WTC11 (cell line): ENCODE measurements at regions not wholly inside any gene's neighbourhood (a gene's known extent, or its start where the extent isn't known, plus 50 kb on each side); places are given as distances from the start of the nearest gene placed in this dataset.

ENCODE experiments used
- ATAC-seq: fragments of 200-7000 bp; cut with Tn5 transposase; 2 replicates; pipeline ENCODE4 v1.10.0; 2021; ENCODE audit warnings: mild to moderate bottlenecking, moderate library complexity
- CTCF ChIA-PET: fragments of 300-600 bp; sonication (Branson Sonifier 250); formaldehyde crosslinking; loops from one replicate; lab custom pipeline; 2021; ENCODE audit warnings: antibody characterized with exemption; lab: Charles Lee
- POLR2A ChIA-PET: fragments of 350-600 bp; sonication (Branson Sonifier 250); formaldehyde crosslinking; loops from one replicate; lab custom pipeline; 2021; ENCODE audit warnings: antibody characterized with exemption; lab: Charles Lee
- DNase-seq: peaks from one replicate; pipeline ENCODE4 v3.0.0; 2021; ENCODE audit warnings: low spot score
- H3K27ac Mint-ChIP-seq: 2 replicates; pipeline ENCODE4 v1.8.0; 2021; ENCODE audit warnings: mixed read lengths
- H3K27me3 Mint-ChIP-seq: 2 replicates; pipeline ENCODE4 v1.8.0; 2021; ENCODE audit warnings: low read depth, mild to moderate bottlenecking, moderate library complexity, mixed read lengths
- H3K36me3 Mint-ChIP-seq: 2 replicates; pipeline ENCODE4 v1.8.0; 2021; ENCODE audit warnings: mixed read lengths
- H3K4me1 Mint-ChIP-seq: 2 replicates; pipeline ENCODE4 v1.8.0; 2022; ENCODE audit warnings: mixed read lengths
- H3K4me3 Mint-ChIP-seq: 2 replicates; pipeline ENCODE4 v1.8.0; 2021; ENCODE audit warnings: mild to moderate bottlenecking, moderate library complexity, mixed read lengths
- H3K9me3 Mint-ChIP-seq: 2 replicates; pipeline ENCODE4 v1.8.0; 2021; ENCODE audit warnings: mixed read lengths
- ARID4B ChIP-seq: sonication (generic); formaldehyde crosslinking; IDR thresholded peaks from 2 replicates; pipeline ENCODE4 v1.8.0; 2023; ENCODE audit warnings: missing genetic modification reagents, mild to moderate bottlenecking, borderline replicate concordance
- CDX4 ChIP-seq: fragments of 250-450 bp; sonication (Bioruptor Pico); IDR thresholded peaks from 2 replicates; pipeline ENCODE4 v1.9.0; 2021; ENCODE audit warnings: moderate library complexity, mild to moderate bottlenecking, inconsistent platforms, borderline replicate concordance
- CREM ChIP-seq: sonication (generic); formaldehyde crosslinking; IDR thresholded peaks from 2 replicates; pipeline ENCODE4 v1.8.1; 2022; ENCODE audit warnings: mild to moderate bottlenecking, missing genetic modification reagents, moderate library complexity
- E2F1 ChIP-seq: sonication (generic); formaldehyde crosslinking; IDR thresholded peaks from 2 replicates; pipeline ENCODE4 v1.8.0; 2022; ENCODE audit warnings: mild to moderate bottlenecking, missing genetic modification reagents
- ELF4 ChIP-seq: sonication (generic); formaldehyde crosslinking; IDR thresholded peaks from 2 replicates; pipeline ENCODE4 v1.8.1; 2022; ENCODE audit warnings: low read depth, mild to moderate bottlenecking, moderate library complexity, missing genetic modification reagents
- EMX1 ChIP-seq: fragments of 250-450 bp; sonication (Bioruptor Pico); IDR thresholded peaks from 2 replicates; pipeline ENCODE4 v1.8.0; 2021; ENCODE audit warnings: mild to moderate bottlenecking
- ERG ChIP-seq: fragments of 250-450 bp; sonication (Bioruptor Pico); IDR thresholded peaks from 2 replicates; pipeline ENCODE4 v1.8.0; 2021; ENCODE audit warnings: mild to moderate bottlenecking
- HMGA2 ChIP-seq: fragments of 250-450 bp; sonication (Bioruptor Pico); IDR thresholded peaks from 2 replicates; pipeline ENCODE4 v1.4.0; 2021; ENCODE audit warnings: mild to moderate bottlenecking, moderate library complexity
- MYBL2 ChIP-seq: sonication (generic); formaldehyde crosslinking; IDR thresholded peaks from 2 replicates; pipeline ENCODE4 v1.8.1; 2023; ENCODE audit warnings: mild to moderate bottlenecking, moderate library complexity, missing genetic modification reagents
- NFATC4 ChIP-seq: fragments of 250-450 bp; sonication (Bioruptor Pico); IDR thresholded peaks from 2 replicates; pipeline ENCODE4 v1.9.0; 2021; ENCODE audit warnings: mild to moderate bottlenecking
- NFYB ChIP-seq: sonication (generic); formaldehyde crosslinking; conservative IDR thresholded peaks from 2 replicates; pipeline ENCODE4 v1.8.0; 2022; ENCODE audit warnings: low read depth, missing genetic modification reagents
- RORB ChIP-seq: fragments of 250-450 bp; sonication (Bioruptor Pico); IDR thresholded peaks from 2 replicates; pipeline ENCODE4 v1.9.0; 2021; ENCODE audit warnings: mild to moderate bottlenecking
- SMAD4 ChIP-seq: sonication (generic); formaldehyde crosslinking; IDR thresholded peaks from 2 replicates; pipeline ENCODE4 v1.8.0; 2022; ENCODE audit warnings: mild to moderate bottlenecking, missing genetic modification reagents
- TEAD1 ChIP-seq: sonication (generic); formaldehyde crosslinking; IDR thresholded peaks from 2 replicates; pipeline ENCODE4 v1.8.0; 2022; ENCODE audit warnings: mild to moderate bottlenecking, missing genetic modification reagents
- ZNF219 ChIP-seq: sonication (generic); formaldehyde crosslinking; IDR thresholded peaks from 2 replicates; pipeline ENCODE4 v1.8.0; 2023; ENCODE audit warnings: missing genetic modification reagents, mild to moderate bottlenecking, borderline replicate concordance
- ZNF232 ChIP-seq: sonication (generic); formaldehyde crosslinking; IDR thresholded peaks from 2 replicates; pipeline ENCODE4 v1.8.0; 2022; ENCODE audit warnings: mild to moderate bottlenecking, missing genetic modification reagents
- ZNF263 ChIP-seq: sonication (generic); formaldehyde crosslinking; IDR thresholded peaks from 2 replicates; pipeline ENCODE4 v1.8.1; 2022; ENCODE audit warnings: low read depth, mild to moderate bottlenecking, moderate library complexity, missing genetic modification reagents
- ZNF281 ChIP-seq: sonication (generic); formaldehyde crosslinking; IDR thresholded peaks from 2 replicates; pipeline ENCODE4 v1.8.0; 2023; ENCODE audit warnings: mild to moderate bottlenecking, missing genetic modification reagents
- ZNF396 ChIP-seq: fragments of 250-450 bp; sonication (Bioruptor Pico); IDR thresholded peaks from 2 replicates; pipeline ENCODE4 v1.8.0; 2021; ENCODE audit warnings: mild to moderate bottlenecking, moderate library complexity, borderline replicate concordance
- TF ChIP-seq, protein P1 (sequence below): sonication (generic); formaldehyde crosslinking; conservative IDR thresholded peaks from 2 replicates; pipeline ENCODE4 v1.8.1; 2022; ENCODE audit warnings: mild to moderate bottlenecking, missing genetic modification reagents
- TF ChIP-seq, protein P2 (sequence below): fragments of 250-450 bp; sonication (Bioruptor Pico); IDR thresholded peaks from 2 replicates; pipeline ENCODE4 v2.1.2; 2022; ENCODE audit warnings: mild to moderate bottlenecking, moderate library complexity
- TF ChIP-seq, protein P3 (sequence below): fragments of 250-450 bp; sonication (Bioruptor Pico); IDR thresholded peaks from 2 replicates; pipeline ENCODE4 v1.9.0; 2021; ENCODE audit warnings: mild to moderate bottlenecking
- TF ChIP-seq, protein P4 (sequence below): sonication (generic); formaldehyde crosslinking; IDR thresholded peaks from 2 replicates; pipeline ENCODE4 v1.8.1; 2023; ENCODE audit warnings: mild to moderate bottlenecking, missing genetic modification reagents, moderate library complexity

- TF ChIP-seq CDX4 (no peak), MYBL2 (CRISPR knock-in tag) (no peak), CREM (no peak), ZNF219 (CRISPR knock-in tag) (no peak), RORB (CRISPR knock-in tag) (no peak), ARID4B (CRISPR knock-in tag) (no peak), ZNF263 (CRISPR knock-in tag) (no peak), ELF4 (CRISPR knock-in tag) (no peak), ZNF396 (no peak), ZNF281 (no peak), ZNF232 (CRISPR knock-in tag) (no peak), ERG (CRISPR knock-in tag) (no peak), SMAD4 (no peak), NFATC4 (no peak)
These were observed 215.8 kb upstream of the CYLC2 start (continued) for GRCh38 chr9:102779356-102779755.

DNA sequence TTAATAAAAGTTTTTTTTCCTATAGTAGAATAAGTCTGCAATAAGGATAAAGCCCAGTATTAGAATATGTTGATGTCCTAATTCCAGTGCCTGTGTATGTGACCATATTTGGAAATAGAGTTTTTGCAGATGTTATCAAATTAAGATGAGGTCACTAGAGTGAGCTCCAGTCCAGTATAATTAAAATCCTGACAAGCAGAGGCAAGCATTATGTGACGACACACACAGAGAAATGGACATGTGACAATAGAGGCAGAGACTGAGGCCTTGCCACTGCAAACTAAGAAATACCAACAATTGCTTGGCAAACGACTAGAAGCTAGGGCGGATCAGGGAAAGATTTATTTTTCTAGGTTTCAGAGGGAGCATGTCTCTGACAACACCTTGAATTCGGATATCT, 216.4 kb upstream of the CYLC2 start:
- POLR2A ChIA-PET = no interaction called here
- no peak overlapping the region for H3K4me3 Mint-ChIP-seq
- no peaks in the 10 kb centered on the region for H3K36me3 Mint-ChIP-seq
- CTCF ChIA-PET = no interaction called here
- DNase-seq (no peak), ATAC-seq (no peak)
- H3K27me3 Mint-ChIP-seq = no peaks in the 10 kb centered on the region
- no peaks in the 10 kb centered on the region for H3K9me3 Mint-ChIP-seq
- H3K4me1 Mint-ChIP-seq = no peaks in the 10 kb centered on the region
- no peak overlapping the region for H3K27ac Mint-ChIP-seq
- TF ChIP-seq, protein P1, sequence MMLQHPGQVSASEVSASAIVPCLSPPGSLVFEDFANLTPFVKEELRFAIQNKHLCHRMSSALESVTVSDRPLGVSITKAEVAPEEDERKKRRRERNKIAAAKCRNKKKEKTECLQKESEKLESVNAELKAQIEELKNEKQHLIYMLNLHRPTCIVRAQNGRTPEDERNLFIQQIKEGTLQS = no peak
- TF ChIP-seq EMX1 (no peak), CREM (no peak), TEAD1 (no peak), HMGA2 (CRISPR knock-in tag) (no peak), E2F1 (CRISPR knock-in tag) (no peak), NFYB (CRISPR knock-in tag) (no peak)
- TF ChIP-seq, protein P2, sequence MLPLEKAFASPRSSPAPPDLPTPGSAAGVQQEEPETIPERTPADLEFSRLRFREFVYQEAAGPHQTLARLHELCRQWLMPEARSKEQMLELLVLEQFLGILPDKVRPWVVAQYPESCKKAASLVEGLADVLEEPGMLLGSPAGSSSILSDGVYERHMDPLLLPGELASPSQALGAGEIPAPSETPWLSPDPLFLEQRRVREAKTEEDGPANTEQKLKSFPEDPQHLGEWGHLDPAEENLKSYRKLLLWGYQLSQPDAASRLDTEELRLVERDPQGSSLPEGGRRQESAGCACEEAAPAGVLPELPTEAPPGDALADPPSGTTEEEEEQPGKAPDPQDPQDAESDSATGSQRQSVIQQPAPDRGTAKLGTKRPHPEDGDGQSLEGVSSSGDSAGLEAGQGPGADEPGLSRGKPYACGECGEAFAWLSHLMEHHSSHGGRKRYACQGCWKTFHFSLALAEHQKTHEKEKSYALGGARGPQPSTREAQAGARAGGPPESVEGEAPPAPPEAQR (CRISPR knock-in tag) = no peak
- TF ChIP-seq, protein P3, sequence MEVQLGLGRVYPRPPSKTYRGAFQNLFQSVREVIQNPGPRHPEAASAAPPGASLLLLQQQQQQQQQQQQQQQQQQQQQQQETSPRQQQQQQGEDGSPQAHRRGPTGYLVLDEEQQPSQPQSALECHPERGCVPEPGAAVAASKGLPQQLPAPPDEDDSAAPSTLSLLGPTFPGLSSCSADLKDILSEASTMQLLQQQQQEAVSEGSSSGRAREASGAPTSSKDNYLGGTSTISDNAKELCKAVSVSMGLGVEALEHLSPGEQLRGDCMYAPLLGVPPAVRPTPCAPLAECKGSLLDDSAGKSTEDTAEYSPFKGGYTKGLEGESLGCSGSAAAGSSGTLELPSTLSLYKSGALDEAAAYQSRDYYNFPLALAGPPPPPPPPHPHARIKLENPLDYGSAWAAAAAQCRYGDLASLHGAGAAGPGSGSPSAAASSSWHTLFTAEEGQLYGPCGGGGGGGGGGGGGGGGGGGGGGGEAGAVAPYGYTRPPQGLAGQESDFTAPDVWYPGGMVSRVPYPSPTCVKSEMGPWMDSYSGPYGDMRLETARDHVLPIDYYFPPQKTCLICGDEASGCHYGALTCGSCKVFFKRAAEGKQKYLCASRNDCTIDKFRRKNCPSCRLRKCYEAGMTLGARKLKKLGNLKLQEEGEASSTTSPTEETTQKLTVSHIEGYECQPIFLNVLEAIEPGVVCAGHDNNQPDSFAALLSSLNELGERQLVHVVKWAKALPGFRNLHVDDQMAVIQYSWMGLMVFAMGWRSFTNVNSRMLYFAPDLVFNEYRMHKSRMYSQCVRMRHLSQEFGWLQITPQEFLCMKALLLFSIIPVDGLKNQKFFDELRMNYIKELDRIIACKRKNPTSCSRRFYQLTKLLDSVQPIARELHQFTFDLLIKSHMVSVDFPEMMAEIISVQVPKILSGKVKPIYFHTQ (CRISPR knock-in tag) = no peak
- TF ChIP-seq, protein P4, sequence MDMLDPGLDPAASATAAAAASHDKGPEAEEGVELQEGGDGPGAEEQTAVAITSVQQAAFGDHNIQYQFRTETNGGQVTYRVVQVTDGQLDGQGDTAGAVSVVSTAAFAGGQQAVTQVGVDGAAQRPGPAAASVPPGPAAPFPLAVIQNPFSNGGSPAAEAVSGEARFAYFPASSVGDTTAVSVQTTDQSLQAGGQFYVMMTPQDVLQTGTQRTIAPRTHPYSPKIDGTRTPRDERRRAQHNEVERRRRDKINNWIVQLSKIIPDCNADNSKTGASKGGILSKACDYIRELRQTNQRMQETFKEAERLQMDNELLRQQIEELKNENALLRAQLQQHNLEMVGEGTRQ = no peak
